Neural progenitor cell (in vitro differentiated cells): ENCODE measurements at regions not wholly inside any gene's neighbourhood (a gene's known extent, or its start where the extent isn't known, plus 50 kb on each side); places are given as distances from the start of the nearest gene placed in this dataset.

Experiments used
- DNase-seq: peaks from one replicate; pipeline ENCODE4 v3.0.0-alpha.2; 2016; ENCODE audit warnings: low spot score
- H2AFZ ChIP-seq: fragments of 200-600 bp; sonication (generic); replicated peaks from 2 replicates; pipeline ENCODE4 v1.6.1; 2016; ENCODE audit warnings: antibody characterized with exemption
- H3F3A ChIP-seq: fragments of 200-600 bp; sonication (generic); 2 replicates; pipeline ENCODE4 v1.6.1; 2016; ENCODE audit warnings: antibody characterized with exemption, low read depth
- H3K27ac ChIP-seq: fragments of 200-600 bp; sonication (generic); 2 replicates; pipeline ENCODE4 v1.5.1; 2016; ENCODE audit warnings: mild to moderate bottlenecking
- H3K27me3 ChIP-seq: fragments of 200-600 bp; sonication (generic); 2 replicates; pipeline ENCODE4 v1.6.1; 2016; ENCODE audit warnings: mild to moderate bottlenecking, moderate library complexity
- H3K36me3 ChIP-seq: fragments of 200-600 bp; sonication (generic); 2 replicates; pipeline ENCODE4 v1.5.1; 2016
- H3K4me1 ChIP-seq: fragments of 200-600 bp; sonication (generic); 2 replicates; pipeline ENCODE4 v1.6.1; 2016; ENCODE audit warnings: mixed run types
- H3K4me2 ChIP-seq: fragments of 200-600 bp; sonication (generic); 2 replicates; pipeline ENCODE4 v1.6.1; 2016
- H3K4me3 ChIP-seq: fragments of 200-600 bp; sonication (generic); 2 replicates; pipeline ENCODE4 v1.5.1; 2016
- H3K79me2 ChIP-seq: fragments of 200-600 bp; sonication (generic); 2 replicates; pipeline ENCODE4 v1.6.1; 2016; ENCODE audit warnings: low read depth
- H3K9ac ChIP-seq: fragments of 200-600 bp; sonication (generic); 2 replicates; pipeline ENCODE4 v1.6.1; 2016
- H3K9me3 ChIP-seq: fragments of 200-600 bp; sonication (generic); 2 replicates; pipeline ENCODE4 v1.5.1; 2016; ENCODE audit warnings: low read depth
- H4K20me1 ChIP-seq: fragments of 200-600 bp; sonication (generic); 2 replicates; pipeline ENCODE4 v1.6.1; 2016; ENCODE audit warnings: low read depth
- H3K27ac Mint-ChIP-seq: 3 replicates; pipeline ENCODE4 v1.8.0; 2021; ENCODE audit warnings: mixed read lengths
- H3K27me3 Mint-ChIP-seq: 2 replicates; pipeline ENCODE4 v1.8.0; 2022; ENCODE audit warnings: low read depth, mild to moderate bottlenecking, inconsistent platforms, moderate library complexity, mixed read lengths; ENCODE audit not compliant: insufficient read depth
- H3K36me3 Mint-ChIP-seq: 3 replicates; pipeline ENCODE4 v1.8.0; 2021; ENCODE audit warnings: mixed read lengths
- H3K4me1 Mint-ChIP-seq: 3 replicates; pipeline ENCODE4 v1.8.0; 2021; ENCODE audit warnings: mixed read lengths
- H3K4me3 Mint-ChIP-seq: 3 replicates; pipeline ENCODE4 v1.8.0; 2021; ENCODE audit warnings: mild to moderate bottlenecking, moderate library complexity, mixed read lengths
- H3K9me3 Mint-ChIP-seq: 3 replicates; pipeline ENCODE4 v1.8.0; 2020; ENCODE audit warnings: mixed read lengths
- EZH2 ChIP-seq: fragments of 200-600 bp; sonication (generic); IDR thresholded peaks from 2 replicates; pipeline ENCODE4 v1.6.1; 2017; ENCODE audit warnings: antibody characterized with exemption, mild to moderate bottlenecking, moderate library complexity
- EZH2phosphoT487 ChIP-seq: fragments of 200-600 bp; sonication (generic); IDR thresholded peaks from 2 replicates; pipeline ENCODE4 v1.6.1; 2017; ENCODE audit warnings: antibody characterized with exemption
- TF ChIP-seq, protein P1 (sequence below): fragments of 200-600 bp; sonication (generic); IDR thresholded peaks from 2 replicates; pipeline ENCODE4 v1.5.1; 2017; ENCODE audit warnings: antibody characterized with exemption, mild to moderate bottlenecking

DNA sequence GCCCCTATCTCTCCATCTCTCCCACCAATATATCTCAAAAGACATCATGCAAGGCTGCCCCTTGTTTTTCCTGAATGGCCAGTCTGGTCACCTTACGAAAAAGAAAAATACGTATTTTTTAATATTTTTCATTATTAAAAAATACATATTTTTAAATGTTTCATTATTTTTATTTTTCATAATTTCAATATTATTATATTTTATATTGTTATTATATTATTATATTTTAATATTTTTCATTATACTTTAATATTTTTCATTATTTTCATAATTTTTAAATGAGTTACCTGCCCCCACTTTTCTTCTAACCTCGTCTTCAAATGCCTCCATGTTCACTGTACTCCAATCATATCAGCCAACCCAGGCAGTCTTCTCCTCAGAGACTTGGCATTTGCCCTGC lies 116.0 kb upstream of the ERCC4 start:
- no peaks in the 10 kb centered on the region for H3K79me2 ChIP-seq
- Mint-ChIP-seq H3K27ac (no peak overlapping the region), H3K36me3 (no peaks in the 10 kb centered on the region), H3K4me1 (peaks cover 12% of the 10 kb centered on the region), H3K27me3 (peaks cover under 1% of the 10 kb centered on the region), H3K4me3 (no peak overlapping the region), H3K9me3 (peaks cover 2% of the 10 kb centered on the region)
- no peak for DNase-seq
- H3K9ac ChIP-seq: no peak overlapping the region
- H2AFZ ChIP-seq: no peak overlapping the region
- TF ChIP-seq EZH2phosphoT487: no peak
- TF ChIP-seq EZH2: no peak
- TF ChIP-seq, protein P1, sequence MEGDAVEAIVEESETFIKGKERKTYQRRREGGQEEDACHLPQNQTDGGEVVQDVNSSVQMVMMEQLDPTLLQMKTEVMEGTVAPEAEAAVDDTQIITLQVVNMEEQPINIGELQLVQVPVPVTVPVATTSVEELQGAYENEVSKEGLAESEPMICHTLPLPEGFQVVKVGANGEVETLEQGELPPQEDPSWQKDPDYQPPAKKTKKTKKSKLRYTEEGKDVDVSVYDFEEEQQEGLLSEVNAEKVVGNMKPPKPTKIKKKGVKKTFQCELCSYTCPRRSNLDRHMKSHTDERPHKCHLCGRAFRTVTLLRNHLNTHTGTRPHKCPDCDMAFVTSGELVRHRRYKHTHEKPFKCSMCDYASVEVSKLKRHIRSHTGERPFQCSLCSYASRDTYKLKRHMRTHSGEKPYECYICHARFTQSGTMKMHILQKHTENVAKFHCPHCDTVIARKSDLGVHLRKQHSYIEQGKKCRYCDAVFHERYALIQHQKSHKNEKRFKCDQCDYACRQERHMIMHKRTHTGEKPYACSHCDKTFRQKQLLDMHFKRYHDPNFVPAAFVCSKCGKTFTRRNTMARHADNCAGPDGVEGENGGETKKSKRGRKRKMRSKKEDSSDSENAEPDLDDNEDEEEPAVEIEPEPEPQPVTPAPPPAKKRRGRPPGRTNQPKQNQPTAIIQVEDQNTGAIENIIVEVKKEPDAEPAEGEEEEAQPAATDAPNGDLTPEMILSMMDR: no peak
- H3K4me2 ChIP-seq: no peak overlapping the region
- H3F3A ChIP-seq: no peaks in the 10 kb centered on the region
- no peaks in the 10 kb centered on the region for H3K27me3 ChIP-seq
- H3K27ac ChIP-seq: no peak overlapping the region
- no peaks in the 10 kb centered on the region for H4K20me1 ChIP-seq
- H3K9me3 ChIP-seq: no peaks in the 10 kb centered on the region
- no peaks in the 10 kb centered on the region for H3K4me1 ChIP-seq
- H3K36me3 ChIP-seq: no peaks in the 10 kb centered on the region
- H3K4me3 ChIP-seq: no peak overlapping the region

DNA sequence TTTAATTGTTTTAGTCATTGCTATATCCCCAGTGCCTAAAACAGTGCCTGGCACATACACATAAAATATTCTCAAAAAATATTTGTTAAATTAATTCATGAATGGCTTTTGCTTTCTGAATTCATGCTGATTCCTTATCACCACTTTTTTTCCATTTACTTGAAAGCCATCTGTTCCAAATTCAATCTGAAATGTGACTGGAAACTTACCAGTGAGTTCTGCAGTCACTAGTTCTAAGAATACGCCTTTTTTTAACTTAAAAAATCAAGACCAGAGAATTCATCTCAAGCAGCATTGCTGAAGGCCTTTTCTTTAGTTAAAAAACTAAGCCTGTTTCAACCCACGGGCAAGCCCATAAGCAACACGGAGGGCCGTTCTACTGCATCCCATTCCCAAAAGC lies 114.0 kb upstream of the ERCC4 start:
- Histone ChIP-seq H3K4me1 (no peaks in the 10 kb centered on the region), H3F3A (no peaks in the 10 kb centered on the region), H3K27me3 (no peaks in the 10 kb centered on the region), H3K4me2 (no peak overlapping the region), H3K4me3 (no peak overlapping the region), H3K36me3 (no peaks in the 10 kb centered on the region), H3K27ac (no peak overlapping the region), H2AFZ (no peak overlapping the region), H3K79me2 (no peaks in the 10 kb centered on the region), H3K9me3 (no peaks in the 10 kb centered on the region), H4K20me1 (no peaks in the 10 kb centered on the region), H3K9ac (no peak overlapping the region)
- TF ChIP-seq, protein P1: no peak
- TF ChIP-seq EZH2: no peak
- no peak for TF ChIP-seq EZH2phosphoT487
- Mint-ChIP-seq H3K4me3 (no peak overlapping the region), H3K27me3 (peaks cover 2% of the 10 kb centered on the region), H3K36me3 (no peaks in the 10 kb centered on the region), H3K27ac (no peak overlapping the region), H3K9me3 (peaks cover 2% of the 10 kb centered on the region), H3K4me1 (peaks cover 15% of the 10 kb centered on the region)
- DNase-seq: no peak

DNA sequence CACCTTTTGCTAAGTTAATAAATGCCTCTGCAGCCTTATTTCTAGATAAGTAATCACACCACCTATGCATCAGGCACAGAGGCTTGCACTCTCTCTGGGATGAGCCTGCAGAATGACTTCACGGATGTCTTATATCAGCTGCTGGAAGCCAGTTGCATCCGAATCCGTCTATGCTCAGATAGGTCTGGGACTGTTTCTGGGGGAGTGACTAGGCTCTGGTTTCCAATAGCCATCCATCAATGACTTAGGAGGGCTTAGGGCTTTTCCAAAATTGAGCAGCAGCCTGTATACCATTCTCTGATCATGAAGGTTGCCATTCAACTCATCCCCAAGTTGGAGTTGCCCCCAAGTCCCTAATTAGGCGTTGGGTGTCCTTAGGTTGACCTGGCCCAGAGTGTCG lies 113.3 kb upstream of the ERCC4 start:
- no peak overlapping the region for H3K4me3 ChIP-seq
- no peaks in the 10 kb centered on the region for H3K9me3 ChIP-seq
- peaks cover 6% of the 10 kb centered on the region for H3K4me1 ChIP-seq
- no peak overlapping the region for H3K4me3 Mint-ChIP-seq
- no peaks in the 10 kb centered on the region for H3K36me3 Mint-ChIP-seq
- no peak overlapping the region for H3K27ac ChIP-seq
- no peak overlapping the region for H2AFZ ChIP-seq
- H3K27me3 Mint-ChIP-seq: peaks cover 2% of the 10 kb centered on the region
- H4K20me1 ChIP-seq: no peaks in the 10 kb centered on the region
- no peaks in the 10 kb centered on the region for H3K27me3 ChIP-seq
- peaks cover 4% of the 10 kb centered on the region for H3F3A ChIP-seq
- no peaks in the 10 kb centered on the region for H3K79me2 ChIP-seq
- no peak overlapping the region for H3K9ac ChIP-seq
- no peak overlapping the region for H3K27ac Mint-ChIP-seq
- H3K36me3 ChIP-seq: no peaks in the 10 kb centered on the region
- no peak for TF ChIP-seq EZH2phosphoT487
- no peak for TF ChIP-seq EZH2
- TF ChIP-seq, protein P1: no peak
- no peak overlapping the region for H3K4me2 ChIP-seq
- peaks cover 19% of the 10 kb centered on the region for H3K4me1 Mint-ChIP-seq
- H3K9me3 Mint-ChIP-seq: peaks cover 2% of the 10 kb centered on the region
- DNase-seq: no peak

DNA sequence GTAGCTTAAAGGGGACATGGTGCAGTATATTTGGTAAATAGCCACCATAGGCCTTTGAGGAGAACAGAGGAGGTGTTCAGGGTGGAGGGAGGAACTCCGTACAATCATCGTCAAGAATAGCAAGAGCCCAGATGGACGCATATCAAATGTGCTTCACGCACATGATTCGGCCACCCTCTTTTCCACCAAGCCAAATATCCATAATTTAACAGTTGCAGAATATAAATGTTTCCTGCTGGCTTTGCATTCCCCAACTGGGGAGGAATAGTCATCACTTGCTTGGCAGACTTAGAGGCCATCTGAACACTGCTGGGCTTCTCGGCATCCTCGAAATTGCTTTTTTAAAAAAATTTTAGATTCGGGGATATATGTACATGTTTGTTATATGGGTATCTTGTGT lies 111.9 kb upstream of the ERCC4 start:
- H3K4me1 Mint-ChIP-seq: peaks cover 27% of the 10 kb centered on the region
- Histone ChIP-seq H3F3A (peaks cover 6% of the 10 kb centered on the region), H3K4me3 (no peak overlapping the region), H3K4me2 (no peak overlapping the region), H3K9me3 (no peaks in the 10 kb centered on the region), H4K20me1 (no peaks in the 10 kb centered on the region), H3K27ac (no peak overlapping the region), H2AFZ (no peak overlapping the region), H3K9ac (no peak overlapping the region), H3K36me3 (no peaks in the 10 kb centered on the region), H3K79me2 (no peaks in the 10 kb centered on the region), H3K4me1 (peaks cover 21% of the 10 kb centered on the region), H3K27me3 (no peaks in the 10 kb centered on the region)
- no peak overlapping the region for H3K27ac Mint-ChIP-seq
- TF ChIP-seq EZH2 (no peak), EZH2phosphoT487 (no peak)
- TF ChIP-seq, protein P1: no peak
- H3K27me3 Mint-ChIP-seq: peaks cover 2% of the 10 kb centered on the region
- no peak for DNase-seq
- H3K4me3 Mint-ChIP-seq: no peak overlapping the region
- peaks cover 2% of the 10 kb centered on the region for H3K9me3 Mint-ChIP-seq
- H3K36me3 Mint-ChIP-seq: no peaks in the 10 kb centered on the region
